GM12874 (cell line): ENCODE measurements at regions not wholly inside any gene's neighbourhood (a gene's known extent, or its start where the extent isn't known, plus 50 kb on each side); places are given as distances from the start of the nearest gene placed in this dataset.

Source experiments
- TF ChIP-seq, protein P1 (sequence below): IDR thresholded peaks from 2 replicates; pipeline ENCODE4 v1.5.1; 2011; ENCODE audit warnings: low read depth, mild to moderate bottlenecking, control low read depth, low read length, moderate library complexity; ENCODE audit not compliant: insufficient read depth

DNA sequence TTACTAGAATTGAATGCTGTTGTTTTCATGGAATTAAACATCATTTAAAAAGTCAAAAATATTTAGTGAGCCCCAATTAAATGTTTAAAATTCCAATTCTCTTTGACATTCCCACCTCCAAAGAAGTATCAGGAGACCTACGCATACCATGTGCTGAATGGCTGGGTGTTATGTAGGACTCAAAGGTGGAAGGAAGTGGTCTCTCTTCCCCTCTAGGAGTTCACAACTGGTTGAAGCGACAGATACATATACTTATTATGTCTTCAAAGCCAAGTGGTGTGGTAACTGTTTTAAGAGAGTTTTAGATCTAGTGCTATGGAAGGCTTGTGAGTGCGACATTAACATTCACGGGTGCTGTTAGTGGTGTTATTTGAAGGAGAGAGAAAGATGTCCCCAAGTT lies 464.0 kb downstream of the ATP23 start:
- TF ChIP-seq, protein P1, sequence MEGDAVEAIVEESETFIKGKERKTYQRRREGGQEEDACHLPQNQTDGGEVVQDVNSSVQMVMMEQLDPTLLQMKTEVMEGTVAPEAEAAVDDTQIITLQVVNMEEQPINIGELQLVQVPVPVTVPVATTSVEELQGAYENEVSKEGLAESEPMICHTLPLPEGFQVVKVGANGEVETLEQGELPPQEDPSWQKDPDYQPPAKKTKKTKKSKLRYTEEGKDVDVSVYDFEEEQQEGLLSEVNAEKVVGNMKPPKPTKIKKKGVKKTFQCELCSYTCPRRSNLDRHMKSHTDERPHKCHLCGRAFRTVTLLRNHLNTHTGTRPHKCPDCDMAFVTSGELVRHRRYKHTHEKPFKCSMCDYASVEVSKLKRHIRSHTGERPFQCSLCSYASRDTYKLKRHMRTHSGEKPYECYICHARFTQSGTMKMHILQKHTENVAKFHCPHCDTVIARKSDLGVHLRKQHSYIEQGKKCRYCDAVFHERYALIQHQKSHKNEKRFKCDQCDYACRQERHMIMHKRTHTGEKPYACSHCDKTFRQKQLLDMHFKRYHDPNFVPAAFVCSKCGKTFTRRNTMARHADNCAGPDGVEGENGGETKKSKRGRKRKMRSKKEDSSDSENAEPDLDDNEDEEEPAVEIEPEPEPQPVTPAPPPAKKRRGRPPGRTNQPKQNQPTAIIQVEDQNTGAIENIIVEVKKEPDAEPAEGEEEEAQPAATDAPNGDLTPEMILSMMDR = no peak

- TF ChIP-seq, protein P1 = no peak
Observed at GRCh38 chr12:58408516-58408915, 467.1 kb downstream of the ATP23 start.

DNA sequence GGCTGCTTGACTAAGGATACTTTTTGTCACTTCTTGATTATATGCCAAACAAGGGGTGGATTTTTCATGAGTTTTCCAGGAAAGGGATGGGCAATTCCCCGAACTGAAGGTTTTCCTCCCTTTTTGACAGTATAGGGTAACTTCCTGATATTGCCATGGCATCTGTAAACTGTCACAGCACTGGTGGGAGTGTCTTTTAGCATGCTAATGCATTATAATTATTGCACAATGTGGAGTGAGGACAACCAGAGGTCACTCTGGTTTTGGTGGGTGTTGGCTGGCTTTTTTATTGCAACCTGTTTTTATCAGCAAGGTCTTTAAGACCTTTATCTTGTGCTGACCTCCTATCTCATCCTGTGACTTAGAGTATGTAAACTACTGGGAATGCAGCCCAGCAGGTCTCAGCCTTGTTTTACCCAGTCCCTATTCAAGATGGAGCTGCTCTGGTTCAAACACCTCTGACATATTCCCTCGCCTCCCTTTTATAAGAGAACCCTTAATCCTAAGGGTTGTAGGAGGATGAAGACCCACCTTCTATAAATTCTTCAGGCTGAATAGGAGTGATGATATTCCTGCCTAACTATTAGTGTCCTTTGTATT lies 471.2 kb downstream of the ATP23 start:
- TF ChIP-seq, protein P1 = no peak

GRCh38 chr12:58413794-58414193 lies 472.4 kb downstream of the ATP23 start:
- TF ChIP-seq, protein P1 = no peak

- TF ChIP-seq, protein P1 = no peak
Observed at GRCh38 chr12:58414398-58414871, 473.1 kb downstream of the ATP23 start.

- TF ChIP-seq, protein P1 = no peak
Observed at GRCh38 chr12:58415716-58416115, 474.3 kb downstream of the ATP23 start.

- TF ChIP-seq, protein P1 = no peak
Observed at GRCh38 chr12:58416236-58416635, 474.9 kb downstream of the ATP23 start.
